Loucy (cell line): ENCODE measurements at regions not wholly inside any gene's neighbourhood (a gene's known extent, or its start where the extent isn't known, plus 50 kb on each side); places are given as distances from the start of the nearest gene placed in this dataset.

Experiments used
- EZH2phosphoT487 ChIP-seq: fragments of 200-600 bp; IDR thresholded peaks from 2 replicates; pipeline ENCODE4 v1.6.1; 2018; ENCODE audit warnings: antibody characterized with exemption, mild to moderate bottlenecking, moderate library complexity, borderline replicate concordance
- TF ChIP-seq, protein P1 (sequence below): fragments of 200-600 bp; sonication (generic); conservative IDR thresholded peaks from 2 replicates; pipeline ENCODE4 v1.5.1; 2014; ENCODE audit warnings: mild to moderate bottlenecking, antibody characterized with exemption, low read length

DNA sequence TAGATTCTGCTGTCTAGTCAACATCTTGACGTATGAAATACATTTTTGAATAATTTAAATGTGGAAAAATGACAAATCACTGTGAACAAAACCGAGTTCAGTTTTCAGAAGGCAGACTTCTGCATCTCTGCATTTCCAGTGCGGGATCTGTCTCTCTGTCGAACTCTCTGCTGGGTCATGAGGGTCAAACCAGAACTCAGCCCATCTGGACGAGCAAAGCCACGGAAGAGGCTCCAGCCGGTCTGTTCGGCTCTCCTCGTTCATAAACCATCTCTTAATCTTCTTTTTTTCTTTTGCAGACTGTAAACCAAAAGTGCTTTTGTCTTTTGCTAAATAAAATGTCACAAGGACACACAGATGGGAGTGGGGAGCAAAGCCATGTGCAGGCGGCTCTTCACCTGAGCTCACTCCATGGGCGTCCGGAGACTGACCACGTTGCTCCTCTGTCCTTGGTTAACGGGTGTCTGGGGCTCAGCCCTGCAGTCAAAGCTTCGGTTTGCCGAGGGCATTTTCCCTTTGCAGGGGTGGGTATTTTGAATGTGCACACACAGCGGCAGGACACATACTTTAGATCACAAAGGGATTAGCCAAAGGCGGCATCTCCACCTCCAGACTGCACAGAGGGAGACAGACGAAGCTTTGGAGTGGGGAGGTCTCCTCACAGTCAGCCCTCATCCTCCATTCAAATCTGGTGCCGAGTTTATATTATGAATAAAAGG is 737.9 kb upstream of the SALL3 start:
- TF ChIP-seq, protein P1, sequence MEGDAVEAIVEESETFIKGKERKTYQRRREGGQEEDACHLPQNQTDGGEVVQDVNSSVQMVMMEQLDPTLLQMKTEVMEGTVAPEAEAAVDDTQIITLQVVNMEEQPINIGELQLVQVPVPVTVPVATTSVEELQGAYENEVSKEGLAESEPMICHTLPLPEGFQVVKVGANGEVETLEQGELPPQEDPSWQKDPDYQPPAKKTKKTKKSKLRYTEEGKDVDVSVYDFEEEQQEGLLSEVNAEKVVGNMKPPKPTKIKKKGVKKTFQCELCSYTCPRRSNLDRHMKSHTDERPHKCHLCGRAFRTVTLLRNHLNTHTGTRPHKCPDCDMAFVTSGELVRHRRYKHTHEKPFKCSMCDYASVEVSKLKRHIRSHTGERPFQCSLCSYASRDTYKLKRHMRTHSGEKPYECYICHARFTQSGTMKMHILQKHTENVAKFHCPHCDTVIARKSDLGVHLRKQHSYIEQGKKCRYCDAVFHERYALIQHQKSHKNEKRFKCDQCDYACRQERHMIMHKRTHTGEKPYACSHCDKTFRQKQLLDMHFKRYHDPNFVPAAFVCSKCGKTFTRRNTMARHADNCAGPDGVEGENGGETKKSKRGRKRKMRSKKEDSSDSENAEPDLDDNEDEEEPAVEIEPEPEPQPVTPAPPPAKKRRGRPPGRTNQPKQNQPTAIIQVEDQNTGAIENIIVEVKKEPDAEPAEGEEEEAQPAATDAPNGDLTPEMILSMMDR: no peak
- no peak for TF ChIP-seq EZH2phosphoT487
